ENCODE measurements at regions not wholly inside any gene's neighbourhood (a gene's known extent, or its start where the extent isn't known, plus 50 kb on each side); places are given as distances from the start of the nearest gene placed in this dataset.
"Not testable (repeated sequence)": the region's sequence is repeated elsewhere in the genome, so short reads cannot be mapped to it uniquely, and the experiment has no call there.

DNA sequence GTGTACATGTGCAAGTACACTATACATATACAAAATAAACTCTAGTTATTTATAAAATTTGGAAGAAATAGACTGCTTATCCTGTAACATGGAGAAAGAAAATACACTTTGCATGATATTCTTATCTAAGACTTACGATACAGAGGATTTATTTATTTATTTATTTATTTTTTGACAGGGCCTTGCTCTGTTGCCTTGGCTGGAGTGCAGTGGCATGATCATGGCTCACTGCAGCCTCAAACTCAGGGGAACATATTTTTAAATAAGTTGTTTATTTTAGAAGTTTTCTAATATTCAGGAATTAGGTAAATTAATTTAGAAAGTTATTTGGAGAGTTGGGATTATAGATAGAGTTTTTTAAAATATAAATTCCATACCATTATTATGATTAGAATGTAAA is 116.7 kb downstream of the GPR85 start:
- in situ Hi-C loops (cut with HindIII; ENCODE audit: low pct_unique_long_range_greater_than_20kb, low sequenced_read_pairs): no loop called here

DNA sequence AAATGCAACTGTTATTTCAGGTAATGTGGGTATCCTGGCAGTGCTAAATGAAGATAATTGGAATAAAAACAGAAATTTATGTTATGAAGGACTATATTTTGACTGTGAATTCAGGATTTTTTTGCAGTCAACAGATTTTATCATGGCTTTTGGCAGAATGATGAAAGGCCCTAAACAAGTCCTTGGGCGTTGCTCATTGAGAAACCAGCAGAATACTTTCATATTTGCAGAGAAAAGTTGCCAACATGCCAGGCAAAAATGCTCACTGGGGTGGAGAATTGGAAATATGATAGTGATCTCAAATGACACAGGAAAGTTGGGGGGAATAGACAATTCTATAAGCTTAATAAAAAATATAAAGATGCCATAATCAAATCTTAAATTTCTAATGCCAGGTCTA is 121.1 kb downstream of the GPR85 start:
- in situ Hi-C loops (cut with HindIII; ENCODE audit: low pct_unique_long_range_greater_than_20kb, low sequenced_read_pairs): no loop called here
- no peak for TF ChIP-seq JUND (IDR thresholded peaks at IDR 0.05; ENCODE audit: low read depth)
- DNase-seq (ENCODE audit: low read depth in 1 of 2, low spot score in 1 of 2): no peak

More for the DNA sequence above, 116.7 kb downstream of the GPR85 start:
- DNase-seq (ENCODE audit: low read depth in 1 of 2, low spot score in 1 of 2): no peak
- TF ChIP-seq JUND (IDR thresholded peaks at IDR 0.05; ENCODE audit: low read depth): no peak

DNA sequence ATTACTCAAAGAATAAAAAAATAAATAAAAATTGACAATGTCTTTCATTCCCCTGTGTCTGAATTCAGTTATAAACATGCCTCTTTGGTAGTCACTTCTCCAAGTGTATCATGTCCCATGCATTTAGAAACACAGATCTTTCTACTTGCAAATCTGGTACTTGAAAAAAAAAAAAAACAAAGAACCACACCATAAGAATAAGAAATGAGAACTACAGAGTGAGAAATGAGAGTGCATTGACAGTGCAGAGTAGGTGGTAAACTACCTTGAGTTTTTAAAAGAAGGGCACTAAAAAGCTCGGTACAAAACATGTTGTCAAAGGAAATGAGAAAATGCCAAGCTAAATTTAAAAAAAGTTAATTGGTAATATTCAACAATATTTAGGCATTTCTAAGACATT is 123.0 kb downstream of the GPR85 start:
- in situ Hi-C loops (cut with HindIII; ENCODE audit: low pct_unique_long_range_greater_than_20kb, low sequenced_read_pairs): no loop called here
- TF ChIP-seq JUND (IDR thresholded peaks at IDR 0.05; ENCODE audit: low read depth): no peak
- DNase-seq (ENCODE audit: low read depth in 1 of 2, low spot score in 1 of 2): no peak

DNA sequence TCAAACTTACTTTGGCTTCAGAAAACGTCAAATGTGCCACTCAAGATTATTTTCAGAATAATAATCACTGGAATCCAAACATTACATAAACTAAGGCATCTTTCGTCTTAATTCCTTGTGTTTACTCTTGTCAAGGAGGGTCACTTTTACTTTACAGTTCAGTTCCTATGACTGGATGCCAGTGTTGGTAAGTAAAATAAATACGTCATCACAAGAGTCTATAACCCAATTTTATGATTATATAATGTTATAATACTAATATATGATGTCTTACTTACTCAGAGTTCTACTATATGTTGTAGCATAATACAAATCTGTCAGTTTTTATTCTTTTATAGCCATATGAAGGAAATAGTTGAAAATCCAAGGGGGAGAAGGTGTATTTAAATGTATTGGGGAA is 123.8 kb downstream of the GPR85 start:
- DNase-seq (ENCODE audit: low read depth in 1 of 2, low spot score in 1 of 2): no peak
- in situ Hi-C loops (cut with HindIII; ENCODE audit: low pct_unique_long_range_greater_than_20kb, low sequenced_read_pairs): no loop called here
- TF ChIP-seq JUND (IDR thresholded peaks at IDR 0.05; ENCODE audit: low read depth): no peak

DNA sequence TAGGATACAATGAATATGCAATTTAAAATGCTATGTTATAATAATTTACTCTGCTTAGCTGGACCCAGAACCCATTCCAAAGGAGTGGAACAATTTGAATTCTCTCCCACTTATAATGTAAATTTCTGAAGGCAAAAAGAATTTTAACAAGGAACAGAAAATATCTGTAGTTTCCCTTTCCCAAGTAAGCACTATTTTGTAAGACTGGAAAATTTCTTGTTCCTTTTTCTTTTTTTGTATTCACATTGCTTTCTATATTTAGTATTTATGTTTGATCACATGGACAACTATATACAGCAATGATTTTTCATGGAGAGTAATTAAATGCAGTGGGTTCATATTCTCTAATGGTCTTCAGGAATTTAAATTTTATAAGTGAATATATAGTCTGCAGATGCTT is 127.4 kb downstream of the GPR85 start:
- in situ Hi-C loops (cut with HindIII; ENCODE audit: low pct_unique_long_range_greater_than_20kb, low sequenced_read_pairs): no loop called here
- no peak for TF ChIP-seq JUND (IDR thresholded peaks at IDR 0.05; ENCODE audit: low read depth)
- DNase-seq (ENCODE audit: low read depth in 1 of 2, low spot score in 1 of 2): no peak

DNA sequence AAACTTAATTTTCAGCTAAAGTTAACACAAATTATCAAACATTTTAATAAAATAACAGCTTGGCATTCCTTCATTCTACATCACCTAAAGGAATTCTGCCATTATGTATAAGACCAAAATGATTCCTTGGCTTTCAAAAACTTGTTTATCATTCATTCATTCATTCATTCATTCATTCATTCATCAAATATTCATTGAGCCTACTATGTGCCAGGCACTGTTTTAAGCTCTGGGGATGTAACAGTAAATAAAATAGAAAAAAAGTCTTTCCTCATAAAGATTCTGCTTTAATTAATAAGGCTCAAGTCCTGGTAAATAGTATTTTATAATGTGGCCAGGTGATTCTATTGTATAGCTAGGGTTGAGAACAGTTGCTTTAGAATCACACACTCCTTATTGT is 127.9 kb downstream of the GPR85 start:
- DNase-seq (ENCODE audit: low read depth in 1 of 2, low spot score in 1 of 2): no peak
- in situ Hi-C loops (cut with HindIII; ENCODE audit: low pct_unique_long_range_greater_than_20kb, low sequenced_read_pairs): no loop called here
- no peak for TF ChIP-seq JUND (IDR thresholded peaks at IDR 0.05; ENCODE audit: low read depth)

DNA sequence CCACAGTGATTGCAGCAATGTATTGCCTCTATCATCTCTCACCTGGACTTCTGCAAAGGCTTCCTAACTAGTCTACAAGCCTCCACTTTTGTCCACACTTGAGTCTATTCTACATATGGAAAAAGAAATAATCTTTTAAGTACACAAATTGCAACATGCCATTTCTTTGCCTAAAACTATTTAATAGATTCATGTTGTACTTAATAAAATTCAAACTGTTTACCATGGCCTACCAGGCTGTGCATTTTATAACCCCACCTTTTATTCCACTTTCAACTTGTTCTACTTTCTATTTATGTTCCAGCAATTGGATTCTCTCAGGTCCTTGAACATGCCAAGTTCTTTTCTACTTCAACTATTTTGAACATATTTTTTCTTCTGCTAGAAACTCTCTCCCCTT is 128.7 kb downstream of the GPR85 start:
- no peak for TF ChIP-seq JUND (IDR thresholded peaks at IDR 0.05; ENCODE audit: low read depth)
- no peak for DNase-seq (ENCODE audit: low read depth in 1 of 2, low spot score in 1 of 2)
- in situ Hi-C loops (cut with HindIII; ENCODE audit: low pct_unique_long_range_greater_than_20kb, low sequenced_read_pairs): no loop called here

DNA sequence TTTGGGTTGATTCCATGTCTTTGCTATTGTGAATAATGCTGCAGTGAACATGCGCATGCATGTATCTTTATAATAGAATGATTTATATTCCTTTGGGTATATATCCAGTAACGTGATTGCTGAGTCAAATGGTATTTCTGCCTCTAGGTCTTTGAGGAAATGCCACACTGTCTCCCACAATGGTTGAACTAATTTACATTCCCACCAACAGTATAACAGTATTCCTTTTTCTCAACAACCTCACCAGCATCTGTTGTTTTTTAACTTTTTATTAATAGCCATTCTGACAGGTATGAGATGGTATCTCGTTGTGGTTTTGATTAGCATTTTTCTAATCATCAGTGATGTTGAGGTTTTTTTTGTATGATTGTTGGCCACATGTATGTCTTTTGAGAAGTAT is 133.6 kb downstream of the GPR85 start:
- in situ Hi-C loops (cut with HindIII; ENCODE audit: low pct_unique_long_range_greater_than_20kb, low sequenced_read_pairs); DNase-seq (ENCODE audit: low read depth in 1 of 2, low spot score in 1 of 2): not testable (repeated sequence)

DNA sequence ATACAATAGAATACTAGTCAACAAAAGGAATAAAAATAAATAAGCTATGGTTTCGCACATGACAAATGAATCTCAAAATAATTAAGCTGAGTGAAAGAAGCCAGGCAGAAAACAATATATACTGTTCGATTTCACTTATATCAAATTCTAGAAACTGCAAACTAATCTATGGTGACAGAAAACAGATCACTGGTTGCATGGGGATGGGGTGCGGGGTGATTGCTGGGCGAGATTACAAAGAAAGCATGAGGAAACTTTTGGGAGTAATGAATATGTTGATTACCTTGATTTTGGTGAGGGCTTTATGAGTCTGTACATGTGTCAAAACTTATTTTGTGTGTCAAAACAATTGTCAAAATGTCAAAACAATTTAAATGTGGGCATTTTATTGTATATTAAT is 135.6 kb downstream of the GPR85 start:
- in situ Hi-C loops (cut with HindIII; ENCODE audit: low pct_unique_long_range_greater_than_20kb, low sequenced_read_pairs): no loop called here
- TF ChIP-seq JUND (IDR thresholded peaks at IDR 0.05; ENCODE audit: low read depth): no peak
- no peak for DNase-seq (ENCODE audit: low read depth in 1 of 2, low spot score in 1 of 2)

DNA sequence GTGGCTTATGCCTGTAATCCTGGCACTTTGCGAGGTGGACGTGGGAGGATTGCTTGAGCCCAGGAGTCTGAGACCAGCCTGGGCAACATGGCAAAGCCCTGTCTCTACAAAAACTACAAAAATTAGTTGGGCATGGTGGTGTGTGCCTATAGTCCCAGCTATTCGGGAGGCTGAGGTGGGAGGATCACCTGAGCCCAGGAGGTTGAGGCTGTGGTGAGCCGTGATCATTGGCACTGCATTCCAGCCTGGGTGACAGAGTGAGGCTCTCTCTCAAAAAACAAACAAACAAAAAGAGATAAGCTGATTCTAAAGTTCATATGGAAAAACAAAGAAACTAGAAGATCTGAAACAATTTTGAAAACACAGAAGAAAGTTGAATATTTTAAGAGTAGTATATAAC is 136.9 kb downstream of the GPR85 start:
- in situ Hi-C loops (cut with HindIII; ENCODE audit: low pct_unique_long_range_greater_than_20kb, low sequenced_read_pairs); DNase-seq (ENCODE audit: low read depth in 1 of 2, low spot score in 1 of 2): not testable (repeated sequence)

DNA sequence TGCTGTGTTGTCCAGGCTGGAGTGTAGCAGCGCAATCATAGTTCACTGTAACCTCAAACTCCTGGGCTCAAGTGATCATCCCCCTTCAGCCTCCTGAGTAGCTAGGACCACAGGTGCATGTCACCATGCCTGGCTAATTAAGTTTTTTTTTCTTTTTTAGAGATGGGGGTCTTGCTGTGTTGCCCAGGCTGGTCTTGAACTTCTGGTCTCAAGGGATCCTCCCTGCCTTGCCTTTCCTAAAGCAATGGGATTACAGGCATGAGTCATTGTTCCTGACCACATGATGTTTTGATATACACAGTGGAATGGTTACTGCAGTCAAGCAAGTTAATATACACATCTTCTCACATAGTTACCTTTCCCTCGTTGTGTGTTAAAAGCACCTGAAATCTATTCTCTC is 140.3 kb downstream of the GPR85 start:
- no peak for TF ChIP-seq JUND (IDR thresholded peaks at IDR 0.05; ENCODE audit: low read depth)
- DNase-seq (ENCODE audit: low read depth in 1 of 2, low spot score in 1 of 2): no peak
- in situ Hi-C loops (cut with HindIII; ENCODE audit: low pct_unique_long_range_greater_than_20kb, low sequenced_read_pairs): no loop called here

DNA sequence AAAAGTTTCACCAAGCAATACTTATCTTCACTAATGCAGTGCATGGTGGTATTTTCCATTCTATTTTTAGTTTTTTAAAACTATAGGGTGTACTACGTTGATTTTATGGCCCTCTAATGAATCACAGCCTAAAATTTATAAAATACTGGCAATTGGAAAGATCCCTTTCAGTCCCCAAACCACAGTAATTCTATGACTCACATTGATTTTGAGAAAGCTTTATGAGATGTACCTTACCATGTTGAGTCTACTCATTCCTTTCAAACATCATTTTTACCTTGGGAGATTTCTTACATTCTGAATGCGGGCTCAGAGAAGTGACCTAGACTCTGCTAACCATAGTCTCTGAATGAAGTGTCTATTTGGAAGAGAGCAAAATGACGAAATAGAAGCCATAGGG is 141.6 kb downstream of the GPR85 start:
- TF ChIP-seq JUND (IDR thresholded peaks at IDR 0.05; ENCODE audit: low read depth): no peak
- in situ Hi-C loops (cut with HindIII; ENCODE audit: low pct_unique_long_range_greater_than_20kb, low sequenced_read_pairs): no loop called here
- DNase-seq (ENCODE audit: low read depth in 1 of 2, low spot score in 1 of 2): no peak

DNA sequence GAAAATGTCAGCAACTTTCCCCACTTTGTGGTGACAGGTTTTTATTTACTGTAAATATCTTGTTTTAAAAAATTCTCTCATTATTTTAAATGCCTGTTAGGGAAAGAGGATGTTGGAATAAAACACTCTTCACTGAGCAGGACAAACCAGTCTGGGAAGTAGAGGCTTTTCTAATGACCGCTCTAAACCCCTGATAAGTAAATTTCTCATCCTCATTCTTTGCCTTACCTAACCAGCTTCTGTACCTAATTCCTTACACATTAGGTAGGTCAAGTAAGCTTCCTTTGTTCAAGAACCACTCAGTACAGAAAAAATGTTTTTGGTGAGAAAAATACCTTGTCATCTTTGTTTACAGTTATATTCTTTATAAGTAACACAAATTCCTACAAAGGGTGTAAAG is 143.6 kb downstream of the GPR85 start:
- TF ChIP-seq JUND (IDR thresholded peaks at IDR 0.05; ENCODE audit: low read depth): no peak
- DNase-seq (ENCODE audit: low read depth in 1 of 2, low spot score in 1 of 2): peak in 1 of 2 experiments; percentile 10
- in situ Hi-C loops (cut with HindIII; ENCODE audit: low pct_unique_long_range_greater_than_20kb, low sequenced_read_pairs): no loop called here

DNA sequence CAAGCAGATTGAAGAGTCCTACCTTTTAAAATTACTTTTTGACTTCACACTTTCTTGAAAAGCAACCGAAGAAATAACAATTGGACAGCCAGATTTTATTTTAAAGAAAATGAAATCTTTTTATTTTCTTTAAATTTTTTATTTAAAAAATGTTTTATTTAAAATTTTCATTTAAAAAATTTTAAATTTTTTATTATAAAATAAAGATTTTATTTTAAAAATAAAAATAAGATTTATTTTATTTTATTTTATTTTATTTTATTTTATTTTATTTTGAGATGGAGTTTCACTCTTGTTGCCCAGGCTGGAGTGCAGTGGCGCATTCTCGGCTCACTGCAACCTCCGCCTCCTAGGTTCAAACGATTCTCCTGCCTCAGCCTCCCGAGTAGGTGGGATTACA is 144.5 kb downstream of the GPR85 start:
- DNase-seq (ENCODE audit: low read depth in 1 of 2, low spot score in 1 of 2); in situ Hi-C loops (cut with HindIII; ENCODE audit: low pct_unique_long_range_greater_than_20kb, low sequenced_read_pairs): not testable (repeated sequence)

DNA sequence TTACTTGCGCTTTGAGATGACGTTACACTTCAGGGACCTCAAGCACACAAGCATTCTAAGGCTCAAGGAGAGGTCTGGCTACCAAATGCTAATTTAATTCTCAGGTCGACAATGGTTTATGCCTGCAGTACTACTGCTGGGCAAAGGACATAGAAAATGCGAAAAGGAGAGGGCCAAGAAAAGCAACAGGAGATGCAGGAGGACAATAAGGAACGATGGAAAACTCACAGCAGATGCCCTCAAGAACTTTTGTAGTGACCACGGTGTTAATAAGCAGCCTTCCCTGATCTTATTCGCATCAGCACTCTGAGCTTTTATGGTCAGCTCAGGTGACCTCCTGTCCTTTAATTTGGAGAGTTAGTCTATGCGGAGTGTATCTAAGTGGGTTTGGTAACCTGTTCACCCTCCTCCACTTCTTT is 146.3 kb downstream of the GPR85 start:
- in situ Hi-C loops (cut with HindIII; ENCODE audit: low pct_unique_long_range_greater_than_20kb, low sequenced_read_pairs): no loop called here
- no peak for TF ChIP-seq JUND (IDR thresholded peaks at IDR 0.05; ENCODE audit: low read depth)

More for the DNA sequence above, 146.3 kb downstream of the GPR85 start:
- no peak for DNase-seq (ENCODE audit: low read depth in 1 of 2, low spot score in 1 of 2)

Data from T47D (cell line).